ENCODE measurements at regions not wholly inside any gene's neighbourhood (a gene's known extent, or its start where the extent isn't known, plus 50 kb on each side); places are given as distances from the start of the nearest gene placed in this dataset.

- H3K36me3 Mint-ChIP-seq: no peaks in the 10 kb centered on the region
- H3K9me3 Mint-ChIP-seq: peaks cover 13% of the 10 kb centered on the region
- no peak overlapping the region for H3K27ac Mint-ChIP-seq
- no peaks in the 10 kb centered on the region for H3K4me1 Mint-ChIP-seq
- H3K27me3 Mint-ChIP-seq: no peaks in the 10 kb centered on the region
- no peak overlapping the region for H3K4me3 Mint-ChIP-seq
- DNase-seq: no peak
Measured at GRCh38 chr9:106526716-106527204, 336.2 kb upstream of the ZNF462 start.

GRCh38 chr9:106528158-106528557 lies 334.8 kb upstream of the ZNF462 start:
- Mint-ChIP-seq H3K27ac (no peak overlapping the region), H3K9me3 (peaks cover 5% of the 10 kb centered on the region)

GRCh38 chr9:106529616-106530015 lies 333.4 kb upstream of the ZNF462 start:
- H3K27ac Mint-ChIP-seq: no peak overlapping the region
- no peaks in the 10 kb centered on the region for H3K36me3 Mint-ChIP-seq
- H3K27me3 Mint-ChIP-seq: no peaks in the 10 kb centered on the region

More at GRCh38 chr9:106528158-106528557, 334.8 kb upstream of the ZNF462 start:
- Mint-ChIP-seq H3K36me3 (no peaks in the 10 kb centered on the region), H3K4me1 (no peaks in the 10 kb centered on the region), H3K27me3 (no peaks in the 10 kb centered on the region), H3K4me3 (no peak overlapping the region)
- no peak for DNase-seq

GRCh38 chr9:106531491-106531890 lies 331.5 kb upstream of the ZNF462 start:
- H3K4me3 Mint-ChIP-seq: no peak overlapping the region
- no peak for DNase-seq
- no peaks in the 10 kb centered on the region for H3K27me3 Mint-ChIP-seq
- H3K9me3 Mint-ChIP-seq: peaks cover 1% of the 10 kb centered on the region
- no peaks in the 10 kb centered on the region for H3K4me1 Mint-ChIP-seq
- no peaks in the 10 kb centered on the region for H3K36me3 Mint-ChIP-seq
- H3K27ac Mint-ChIP-seq: no peak overlapping the region

More at GRCh38 chr9:106529616-106530015, 333.4 kb upstream of the ZNF462 start:
- Mint-ChIP-seq H3K4me3 (no peak overlapping the region), H3K9me3 (peaks cover 1% of the 10 kb centered on the region), H3K4me1 (no peaks in the 10 kb centered on the region)
- DNase-seq: no peak

- no peaks in the 10 kb centered on the region for H3K27me3 Mint-ChIP-seq
- no peaks in the 10 kb centered on the region for H3K4me1 Mint-ChIP-seq
- no peaks in the 10 kb centered on the region for H3K36me3 Mint-ChIP-seq
- H3K27ac Mint-ChIP-seq: no peak overlapping the region
- H3K9me3 Mint-ChIP-seq: peaks cover 1% of the 10 kb centered on the region
- DNase-seq: no peak
- no peak overlapping the region for H3K4me3 Mint-ChIP-seq
Measured at GRCh38 chr9:106532306-106533015, 330.5 kb upstream of the ZNF462 start.

GRCh38 chr9:106534800-106535199 lies 328.2 kb upstream of the ZNF462 start:
- no peaks in the 10 kb centered on the region for H3K27me3 Mint-ChIP-seq
- no peaks in the 10 kb centered on the region for H3K36me3 Mint-ChIP-seq
- H3K27ac Mint-ChIP-seq: no peak overlapping the region
- DNase-seq: no peak
- H3K4me3 Mint-ChIP-seq: no peak overlapping the region
- H3K9me3 Mint-ChIP-seq: no peaks in the 10 kb centered on the region
- no peaks in the 10 kb centered on the region for H3K4me1 Mint-ChIP-seq

- DNase-seq: no peak
- no peaks in the 10 kb centered on the region for H3K36me3 Mint-ChIP-seq
- H3K4me1 Mint-ChIP-seq: no peaks in the 10 kb centered on the region
- no peaks in the 10 kb centered on the region for H3K9me3 Mint-ChIP-seq
- no peak overlapping the region for H3K4me3 Mint-ChIP-seq
- H3K27me3 Mint-ChIP-seq: no peaks in the 10 kb centered on the region
- H3K27ac Mint-ChIP-seq: no peak overlapping the region
Measured at GRCh38 chr9:106535439-106535838, 327.5 kb upstream of the ZNF462 start.

GRCh38 chr9:106557996-106558667 lies 304.8 kb upstream of the ZNF462 start:
- peaks cover 11% of the 10 kb centered on the region for H3K9me3 Mint-ChIP-seq

GRCh38 chr9:106560540-106560939 lies 302.4 kb upstream of the ZNF462 start:
- no peaks in the 10 kb centered on the region for H3K27me3 Mint-ChIP-seq
- H3K4me1 Mint-ChIP-seq: no peaks in the 10 kb centered on the region

More at GRCh38 chr9:106557996-106558667, 304.8 kb upstream of the ZNF462 start:
- DNase-seq: no peak
- no peaks in the 10 kb centered on the region for H3K27me3 Mint-ChIP-seq
- no peak overlapping the region for H3K27ac Mint-ChIP-seq
- H3K4me1 Mint-ChIP-seq: no peaks in the 10 kb centered on the region
- H3K36me3 Mint-ChIP-seq: no peaks in the 10 kb centered on the region
- H3K4me3 Mint-ChIP-seq: no peak overlapping the region

GRCh38 chr9:106575823-106576222 lies 287.1 kb upstream of the ZNF462 start:
- Mint-ChIP-seq H3K27ac (no peak overlapping the region), H3K4me1 (no peaks in the 10 kb centered on the region), H3K36me3 (no peaks in the 10 kb centered on the region), H3K27me3 (no peaks in the 10 kb centered on the region), H3K4me3 (no peak overlapping the region), H3K9me3 (peaks cover 24% of the 10 kb centered on the region)
- DNase-seq: no peak

More at GRCh38 chr9:106560540-106560939, 302.4 kb upstream of the ZNF462 start:
- Mint-ChIP-seq H3K36me3 (no peaks in the 10 kb centered on the region), H3K4me3 (no peak overlapping the region), H3K9me3 (peaks cover 5% of the 10 kb centered on the region), H3K27ac (no peak overlapping the region)
- no peak for DNase-seq

GRCh38 chr9:106576232-106576760 lies 286.7 kb upstream of the ZNF462 start:
- peaks cover 23% of the 10 kb centered on the region for H3K9me3 Mint-ChIP-seq
- H3K4me3 Mint-ChIP-seq: no peak overlapping the region
- H3K4me1 Mint-ChIP-seq: no peaks in the 10 kb centered on the region
- no peak for DNase-seq
- H3K27me3 Mint-ChIP-seq: no peaks in the 10 kb centered on the region
- H3K36me3 Mint-ChIP-seq: no peaks in the 10 kb centered on the region
- H3K27ac Mint-ChIP-seq: no peak overlapping the region

GRCh38 chr9:106577121-106577520 lies 285.8 kb upstream of the ZNF462 start:
- no peaks in the 10 kb centered on the region for H3K27me3 Mint-ChIP-seq
- H3K36me3 Mint-ChIP-seq: no peaks in the 10 kb centered on the region
- H3K4me1 Mint-ChIP-seq: no peaks in the 10 kb centered on the region
- no peak overlapping the region for H3K27ac Mint-ChIP-seq
- peaks cover 18% of the 10 kb centered on the region for H3K9me3 Mint-ChIP-seq
- no peak for DNase-seq
- no peak overlapping the region for H3K4me3 Mint-ChIP-seq

GRCh38 chr9:106580546-106580945 lies 282.4 kb upstream of the ZNF462 start:
- no peak overlapping the region for H3K27ac Mint-ChIP-seq
- H3K36me3 Mint-ChIP-seq: no peaks in the 10 kb centered on the region
- H3K9me3 Mint-ChIP-seq: peaks cover 11% of the 10 kb centered on the region
- H3K4me1 Mint-ChIP-seq: no peaks in the 10 kb centered on the region
- no peak overlapping the region for H3K4me3 Mint-ChIP-seq
- no peak for DNase-seq
- H3K27me3 Mint-ChIP-seq: no peaks in the 10 kb centered on the region

- Mint-ChIP-seq H3K36me3 (no peaks in the 10 kb centered on the region), H3K4me1 (no peaks in the 10 kb centered on the region), H3K4me3 (no peak overlapping the region), H3K27me3 (no peaks in the 10 kb centered on the region), H3K9me3 (peaks cover 10% of the 10 kb centered on the region), H3K27ac (no peak overlapping the region)
- no peak for DNase-seq
Measured at GRCh38 chr9:106581973-106582372, 281.0 kb upstream of the ZNF462 start.

- H3K27ac Mint-ChIP-seq: no peak overlapping the region
- DNase-seq: no peak
- H3K27me3 Mint-ChIP-seq: no peaks in the 10 kb centered on the region
- H3K4me3 Mint-ChIP-seq: no peak overlapping the region
- H3K4me1 Mint-ChIP-seq: no peaks in the 10 kb centered on the region
- H3K9me3 Mint-ChIP-seq: peaks cover 5% of the 10 kb centered on the region
- H3K36me3 Mint-ChIP-seq: no peaks in the 10 kb centered on the region
Measured at GRCh38 chr9:106583751-106584150, 279.2 kb upstream of the ZNF462 start.
